Activated naive CD8-positive, alpha-beta T cell treated with anti-CD3 and anti-CD28 coated beads, Interleukin-2, amount 50 U/mL, for 24 hours (primary cell): ENCODE measurements at regions not wholly inside any gene's neighbourhood (a gene's known extent, or its start where the extent isn't known, plus 50 kb on each side); places are given as distances from the start of the nearest gene placed in this dataset.

Experiments
- ATAC-seq: fragments of 150-1000 bp; cut with Tn5 transposase; one replicate; pipeline ENCODE4 v1.10.0; 2021
- DNase-seq: peaks from one replicate; pipeline ENCODE4 v3.0.0; 2021
- H3K27ac Mint-ChIP-seq: one replicate; pipeline ENCODE4 v1.8.0; 2021; ENCODE audit warnings: mild to moderate bottlenecking, mixed read lengths
- H3K27me3 Mint-ChIP-seq: one replicate; pipeline ENCODE4 v1.8.0; 2021; ENCODE audit warnings: mixed read lengths
- H3K36me3 Mint-ChIP-seq: one replicate; pipeline ENCODE4 v1.8.0; 2021; ENCODE audit warnings: low read depth, mixed read lengths
- H3K4me1 Mint-ChIP-seq: one replicate; pipeline ENCODE4 v1.8.0; 2021; ENCODE audit warnings: mixed read lengths
- H3K4me3 Mint-ChIP-seq: one replicate; pipeline ENCODE4 v1.8.0; 2021; ENCODE audit warnings: mild to moderate bottlenecking, moderate library complexity, mixed read lengths
- H3K9me3 Mint-ChIP-seq: one replicate; pipeline ENCODE4 v1.8.0; 2021; ENCODE audit warnings: mixed read lengths

DNA sequence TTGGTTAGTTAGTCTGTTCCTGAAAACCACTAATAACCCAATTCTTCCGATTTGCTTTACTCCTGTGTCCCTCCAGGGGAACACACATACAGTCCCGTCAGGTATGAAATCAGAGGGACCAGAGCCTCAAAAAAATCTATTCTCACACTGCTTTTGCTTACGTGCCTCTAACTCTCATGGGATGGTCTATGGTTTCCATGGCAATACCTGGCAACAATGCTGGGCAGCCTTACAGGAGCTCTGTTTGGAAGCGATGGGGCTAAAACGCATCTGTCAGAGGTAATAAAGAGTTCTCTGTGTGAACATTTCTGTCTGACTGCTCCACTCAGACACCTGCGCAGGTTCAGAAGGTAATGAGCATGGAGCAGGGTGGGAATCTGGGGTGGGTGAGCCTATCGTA lies 376.2 kb downstream of the GXYLT1 start:
- no peak overlapping the region for H3K4me3 Mint-ChIP-seq
- peaks cover 5% of the 10 kb centered on the region for H3K4me1 Mint-ChIP-seq
- ATAC-seq = no peak
- H3K36me3 Mint-ChIP-seq = no peaks in the 10 kb centered on the region
- no peaks in the 10 kb centered on the region for H3K9me3 Mint-ChIP-seq
- H3K27me3 Mint-ChIP-seq = no peaks in the 10 kb centered on the region
- no peak overlapping the region for H3K27ac Mint-ChIP-seq
- no peak for DNase-seq

DNA sequence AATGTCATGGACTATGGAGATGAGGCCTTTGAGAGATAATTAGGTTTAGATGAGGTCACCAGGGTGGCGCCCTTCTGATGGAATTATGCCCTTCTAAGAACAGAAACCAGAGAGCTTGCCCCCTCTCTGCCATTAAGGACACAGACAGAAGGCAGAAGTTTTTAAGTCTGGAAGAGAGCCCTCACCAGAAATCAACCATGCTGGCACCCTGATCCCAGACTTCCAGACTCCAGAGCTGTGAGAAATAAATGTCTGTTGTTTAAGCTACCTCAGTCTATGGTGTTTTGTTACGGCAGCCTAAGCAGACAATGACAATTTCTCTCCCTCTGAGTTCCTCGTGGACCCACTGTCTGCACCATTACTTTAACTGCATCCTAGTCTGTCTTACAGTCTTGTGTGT lies 382.0 kb downstream of the GXYLT1 start:
- Mint-ChIP-seq H3K9me3 (peaks cover 6% of the 10 kb centered on the region), H3K27me3 (peaks cover 2% of the 10 kb centered on the region), H3K4me1 (no peaks in the 10 kb centered on the region), H3K27ac (no peak overlapping the region), H3K4me3 (no peak overlapping the region), H3K36me3 (no peaks in the 10 kb centered on the region)
- DNase-seq = no peak
- no peak for ATAC-seq

DNA sequence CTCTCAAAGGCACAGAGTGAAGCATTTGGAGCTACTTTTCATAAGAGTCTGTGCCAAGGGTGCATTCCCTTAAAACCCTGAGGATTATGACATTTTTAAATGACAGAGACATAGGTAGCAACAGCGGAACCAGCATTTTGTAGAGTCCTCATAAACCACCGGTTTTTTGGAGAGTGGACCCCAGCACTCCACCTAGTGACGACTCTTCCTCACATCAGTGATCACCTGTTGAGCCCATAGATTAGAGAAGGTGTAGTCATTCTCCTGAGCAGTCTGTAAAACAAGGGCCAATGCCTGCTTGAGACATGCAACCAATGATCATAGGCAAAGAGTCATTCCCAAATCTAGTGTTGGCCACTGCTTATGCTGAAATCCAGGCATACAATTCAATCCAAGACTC lies 399.1 kb downstream of the GXYLT1 start:
- peaks cover 2% of the 10 kb centered on the region for H3K27me3 Mint-ChIP-seq
- no peak for DNase-seq
- no peaks in the 10 kb centered on the region for H3K4me1 Mint-ChIP-seq
- H3K4me3 Mint-ChIP-seq = no peak overlapping the region
- no peaks in the 10 kb centered on the region for H3K36me3 Mint-ChIP-seq
- H3K27ac Mint-ChIP-seq = no peak overlapping the region
- peaks cover 6% of the 10 kb centered on the region for H3K9me3 Mint-ChIP-seq
- no peak for ATAC-seq

DNA sequence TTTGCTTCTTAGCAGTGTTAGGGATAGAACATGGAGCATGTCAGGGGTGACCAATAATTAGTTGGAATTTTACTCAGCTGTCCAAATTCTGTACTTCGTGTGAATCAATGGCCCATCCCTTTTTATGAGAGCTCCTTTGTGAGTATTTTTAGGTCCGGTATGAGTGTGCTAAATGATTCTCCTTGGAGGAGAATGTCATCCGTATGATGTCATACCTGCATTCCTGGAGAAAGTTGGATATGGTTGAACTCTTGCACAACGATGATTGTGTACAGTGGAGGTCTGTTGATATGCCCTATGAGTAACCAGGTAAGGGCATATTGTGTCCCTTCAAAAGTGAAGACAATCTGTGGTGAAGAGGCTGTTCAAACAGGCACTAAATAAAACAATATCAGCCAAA lies 400.8 kb downstream of the GXYLT1 start:
- Mint-ChIP-seq H3K9me3 (peaks cover 3% of the 10 kb centered on the region), H3K4me3 (no peak overlapping the region), H3K36me3 (no peaks in the 10 kb centered on the region), H3K27ac (no peak overlapping the region), H3K4me1 (no peaks in the 10 kb centered on the region), H3K27me3 (no peaks in the 10 kb centered on the region)
- ATAC-seq (no peak), DNase-seq (no peak)

DNA sequence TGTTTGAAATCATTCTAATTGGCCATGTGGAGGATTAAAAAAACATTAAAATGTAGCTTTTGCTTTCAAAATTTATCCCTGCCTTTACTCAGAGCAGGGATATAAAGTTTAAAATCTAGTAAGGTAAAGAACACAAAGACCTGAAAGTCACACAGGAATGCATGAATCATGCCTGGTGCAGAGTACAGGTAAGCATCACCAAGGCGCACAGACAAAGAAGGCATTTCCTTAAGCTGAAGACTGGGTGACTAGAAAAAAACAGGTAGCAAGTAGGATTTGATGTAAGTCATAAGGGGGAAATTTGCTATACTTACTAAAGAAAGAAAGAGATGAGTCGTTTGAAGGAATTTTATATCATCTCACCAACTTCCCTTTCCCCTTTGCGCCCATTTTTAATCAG lies 405.6 kb downstream of the GXYLT1 start:
- no peak overlapping the region for H3K4me3 Mint-ChIP-seq

DNA sequence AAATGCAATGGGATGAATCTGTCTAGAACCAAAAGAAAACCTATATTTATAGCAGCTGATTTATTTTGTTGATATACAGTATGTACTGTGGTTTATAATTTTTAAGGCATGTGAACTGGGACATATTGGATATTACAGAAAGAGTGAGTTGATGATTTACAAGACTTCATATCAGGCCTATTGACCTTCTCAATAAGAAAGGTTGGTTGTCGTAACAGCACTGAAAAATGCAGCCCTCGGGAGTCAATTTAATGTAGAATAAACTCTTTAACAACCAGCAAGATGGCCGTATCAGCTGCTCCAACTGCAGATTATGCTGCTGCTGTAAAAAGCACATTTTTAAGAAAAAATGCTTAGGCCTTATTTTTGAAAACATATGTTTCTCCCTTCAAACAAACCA lies 407.3 kb downstream of the GXYLT1 start:
- Mint-ChIP-seq H3K9me3 (peaks cover 10% of the 10 kb centered on the region), H3K36me3 (no peaks in the 10 kb centered on the region), H3K4me1 (no peaks in the 10 kb centered on the region)

More for the DNA sequence above, 405.6 kb downstream of the GXYLT1 start:
- no peak overlapping the region for H3K27ac Mint-ChIP-seq
- no peak for ATAC-seq
- H3K36me3 Mint-ChIP-seq = no peaks in the 10 kb centered on the region
- no peak for DNase-seq
- peaks cover 8% of the 10 kb centered on the region for H3K9me3 Mint-ChIP-seq
- no peaks in the 10 kb centered on the region for H3K4me1 Mint-ChIP-seq
- no peaks in the 10 kb centered on the region for H3K27me3 Mint-ChIP-seq

DNA sequence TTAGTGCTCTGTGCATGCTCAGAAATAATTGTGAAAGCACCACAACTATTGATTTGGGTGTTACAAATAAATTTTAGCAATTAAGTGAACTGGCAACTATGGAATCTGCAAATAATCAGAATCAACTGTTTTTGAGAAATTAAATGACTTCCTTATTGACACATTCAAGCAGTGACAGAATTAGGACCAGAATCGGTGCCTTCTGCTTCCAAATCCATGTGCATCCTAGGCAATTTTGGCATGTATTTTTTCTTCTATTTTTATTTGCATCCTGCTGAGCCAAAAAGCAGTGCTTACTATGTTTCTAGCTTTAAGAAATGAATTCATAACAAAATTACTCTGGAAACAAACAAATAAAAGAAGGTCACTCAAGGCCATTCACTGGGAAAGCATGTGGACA lies 408.2 kb downstream of the GXYLT1 start:
- Mint-ChIP-seq H3K36me3 (no peaks in the 10 kb centered on the region), H3K9me3 (peaks cover 9% of the 10 kb centered on the region), H3K4me3 (no peak overlapping the region), H3K4me1 (no peaks in the 10 kb centered on the region), H3K27ac (no peak overlapping the region), H3K27me3 (no peaks in the 10 kb centered on the region)
- DNase-seq = no peak
- ATAC-seq = no peak

More for the DNA sequence above, 407.3 kb downstream of the GXYLT1 start:
- H3K4me3 Mint-ChIP-seq = no peak overlapping the region
- ATAC-seq (no peak), DNase-seq (no peak)
- no peaks in the 10 kb centered on the region for H3K27me3 Mint-ChIP-seq
- H3K27ac Mint-ChIP-seq = no peak overlapping the region

DNA sequence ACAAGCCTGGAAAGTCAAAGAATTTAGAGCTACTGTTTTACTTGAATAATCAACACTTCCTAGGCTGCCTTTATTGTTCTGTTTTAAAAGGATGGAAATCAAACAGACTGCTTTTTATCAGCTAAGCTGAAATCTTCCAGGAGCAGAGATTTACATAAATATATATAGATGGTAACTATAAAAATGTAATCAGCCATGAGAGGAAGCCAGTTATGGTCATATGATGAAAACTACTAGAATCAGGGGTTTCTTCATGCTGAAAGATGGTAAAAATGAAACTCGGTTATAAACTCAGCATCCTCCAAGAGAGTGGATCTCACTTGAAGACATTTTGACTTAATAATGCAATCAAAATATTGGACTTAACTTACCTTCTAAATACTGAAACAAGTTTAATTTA lies 413.0 kb downstream of the GXYLT1 start:
- H3K4me3 Mint-ChIP-seq = no peak overlapping the region
- ATAC-seq = no peak
- H3K27me3 Mint-ChIP-seq = no peaks in the 10 kb centered on the region
- H3K27ac Mint-ChIP-seq = no peak overlapping the region
- no peaks in the 10 kb centered on the region for H3K4me1 Mint-ChIP-seq
- no peaks in the 10 kb centered on the region for H3K36me3 Mint-ChIP-seq
- H3K9me3 Mint-ChIP-seq = peaks cover 7% of the 10 kb centered on the region
- DNase-seq = no peak

DNA sequence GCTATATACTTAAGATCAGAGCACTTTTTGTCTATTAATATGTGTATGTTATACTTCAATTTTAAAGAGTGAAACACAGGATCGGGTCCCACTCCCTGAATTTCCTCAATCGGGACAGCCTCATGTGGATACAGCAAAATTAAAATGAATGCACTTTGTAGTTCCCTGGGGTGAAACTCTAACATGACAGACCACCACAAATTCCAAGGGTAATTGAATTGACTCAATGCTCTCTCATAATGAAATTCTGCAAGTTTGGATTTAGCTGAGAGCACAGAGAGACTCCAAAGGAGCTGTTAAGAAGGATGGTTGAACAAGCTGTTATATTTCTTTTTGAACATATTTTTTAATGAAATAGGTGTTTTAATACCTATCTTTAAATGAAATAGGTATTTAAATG lies 413.6 kb downstream of the GXYLT1 start:
- Mint-ChIP-seq H3K27ac (no peak overlapping the region), H3K4me1 (no peaks in the 10 kb centered on the region), H3K9me3 (peaks cover 7% of the 10 kb centered on the region), H3K36me3 (no peaks in the 10 kb centered on the region), H3K4me3 (no peak overlapping the region), H3K27me3 (no peaks in the 10 kb centered on the region)
- ATAC-seq (no peak), DNase-seq (no peak)

DNA sequence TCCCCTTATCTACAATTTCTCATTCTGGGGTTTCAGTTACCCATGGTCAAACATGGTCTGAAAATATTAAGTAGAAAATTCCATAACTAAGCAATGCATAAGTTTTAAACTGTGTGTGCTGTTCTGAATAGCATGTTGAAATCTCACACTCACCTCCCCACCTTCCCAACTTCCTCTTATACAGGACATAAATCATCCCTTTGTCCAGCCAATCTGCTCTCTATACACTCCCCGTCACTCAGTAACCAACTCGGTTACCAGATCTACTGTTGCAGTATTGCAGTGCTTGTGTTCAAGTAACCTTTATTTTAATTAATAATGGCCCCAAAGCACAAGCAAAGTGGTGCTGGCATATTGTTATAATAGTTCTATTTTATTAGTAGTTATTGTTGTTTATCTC lies 420.5 kb downstream of the GXYLT1 start:
- DNase-seq = no peak
- no peaks in the 10 kb centered on the region for H3K4me1 Mint-ChIP-seq
- H3K9me3 Mint-ChIP-seq = no peaks in the 10 kb centered on the region
- H3K36me3 Mint-ChIP-seq = no peaks in the 10 kb centered on the region
- H3K4me3 Mint-ChIP-seq = no peak overlapping the region
- no peak for ATAC-seq
- H3K27me3 Mint-ChIP-seq = no peaks in the 10 kb centered on the region
- H3K27ac Mint-ChIP-seq = no peak overlapping the region

DNA sequence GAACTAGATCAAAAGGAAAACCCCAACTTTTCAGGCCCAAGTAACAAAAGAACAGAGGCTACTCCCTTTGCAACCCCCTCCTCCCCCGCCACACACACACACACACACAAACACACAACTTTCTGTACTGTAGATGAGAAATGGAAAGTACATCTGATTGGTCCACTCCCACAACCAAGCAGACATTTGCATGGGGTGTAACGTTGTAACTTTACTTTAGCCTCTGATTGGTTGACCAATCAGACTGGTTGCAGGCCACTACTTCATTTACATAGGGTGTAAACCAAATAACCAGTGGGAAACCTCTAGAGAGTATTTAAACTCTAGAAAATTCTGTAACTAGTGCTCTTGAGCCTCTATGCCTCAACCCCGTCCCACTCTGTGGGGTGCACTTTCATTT lies 425.5 kb downstream of the GXYLT1 start:
- Mint-ChIP-seq H3K27me3 (no peaks in the 10 kb centered on the region), H3K9me3 (peaks cover 4% of the 10 kb centered on the region), H3K4me1 (no peaks in the 10 kb centered on the region), H3K4me3 (no peak overlapping the region), H3K36me3 (no peaks in the 10 kb centered on the region), H3K27ac (no peak overlapping the region)
- ATAC-seq = no peak
- DNase-seq = no peak

DNA sequence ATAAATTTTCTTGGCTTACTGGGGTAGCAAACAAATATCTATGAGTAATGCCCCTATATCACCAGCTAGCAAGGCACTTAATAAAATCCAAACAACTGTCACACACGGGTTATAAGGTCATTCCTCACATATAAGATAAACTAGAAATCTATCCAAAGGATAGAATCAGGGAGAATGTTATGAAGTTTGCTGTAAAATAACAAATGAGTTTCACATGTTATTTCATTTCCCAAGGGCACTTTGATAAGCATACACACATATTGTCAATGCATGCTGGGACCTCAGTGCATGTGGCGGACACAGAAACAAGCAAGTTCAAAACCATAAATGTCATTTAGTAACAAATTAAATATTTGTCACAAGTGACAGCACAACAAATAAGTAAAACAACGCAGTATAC lies 429.4 kb downstream of the GXYLT1 start:
- no peak overlapping the region for H3K4me3 Mint-ChIP-seq
- ATAC-seq (no peak), DNase-seq (no peak)
- H3K27me3 Mint-ChIP-seq = no peaks in the 10 kb centered on the region
- H3K36me3 Mint-ChIP-seq = no peaks in the 10 kb centered on the region
- H3K9me3 Mint-ChIP-seq = peaks cover 4% of the 10 kb centered on the region
- no peaks in the 10 kb centered on the region for H3K4me1 Mint-ChIP-seq
- no peak overlapping the region for H3K27ac Mint-ChIP-seq

DNA sequence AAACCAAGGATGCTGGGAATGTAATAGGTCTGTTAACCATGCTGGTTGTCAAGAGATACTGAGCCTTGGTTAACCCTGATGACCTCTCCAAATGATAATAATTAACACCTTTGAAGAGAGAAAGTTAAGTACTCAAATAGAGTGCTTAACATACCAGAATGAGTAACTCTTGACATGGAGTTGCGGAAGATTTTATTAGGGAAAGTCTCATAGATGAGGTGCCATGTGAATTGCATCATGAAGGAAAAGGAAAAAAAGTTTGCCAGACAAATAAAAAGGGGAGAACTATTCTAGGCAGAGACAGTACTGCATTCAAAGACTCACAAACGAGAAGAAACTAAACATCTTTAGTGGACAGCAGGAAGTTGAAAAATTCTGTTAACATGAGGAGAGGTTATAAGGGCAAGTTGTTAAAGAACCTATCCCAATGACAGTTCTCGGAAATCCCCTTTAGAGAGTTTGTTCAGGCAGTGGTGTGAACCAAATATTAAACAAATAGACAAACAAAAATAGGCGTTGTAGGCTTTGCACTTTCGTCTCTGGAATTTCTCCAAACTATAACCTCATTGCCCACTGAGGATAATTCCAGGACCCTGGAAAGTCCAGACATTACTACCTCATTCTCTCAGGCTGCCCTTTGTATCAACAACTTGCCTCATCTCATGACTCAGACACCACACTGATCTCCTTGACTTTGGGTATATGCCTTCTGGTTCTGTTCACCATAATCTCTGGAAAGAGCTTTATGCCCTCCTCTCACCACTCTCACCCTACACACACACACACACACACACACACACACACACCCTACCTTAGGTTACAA lies 435.0 kb downstream of the GXYLT1 start:
- no peak overlapping the region for H3K27ac Mint-ChIP-seq
- H3K27me3 Mint-ChIP-seq = peaks cover 1% of the 10 kb centered on the region
- no peak for ATAC-seq
- H3K36me3 Mint-ChIP-seq = no peaks in the 10 kb centered on the region
- H3K4me3 Mint-ChIP-seq = no peak overlapping the region
- no peaks in the 10 kb centered on the region for H3K4me1 Mint-ChIP-seq
- no peak for DNase-seq
- H3K9me3 Mint-ChIP-seq = no peaks in the 10 kb centered on the region

DNA sequence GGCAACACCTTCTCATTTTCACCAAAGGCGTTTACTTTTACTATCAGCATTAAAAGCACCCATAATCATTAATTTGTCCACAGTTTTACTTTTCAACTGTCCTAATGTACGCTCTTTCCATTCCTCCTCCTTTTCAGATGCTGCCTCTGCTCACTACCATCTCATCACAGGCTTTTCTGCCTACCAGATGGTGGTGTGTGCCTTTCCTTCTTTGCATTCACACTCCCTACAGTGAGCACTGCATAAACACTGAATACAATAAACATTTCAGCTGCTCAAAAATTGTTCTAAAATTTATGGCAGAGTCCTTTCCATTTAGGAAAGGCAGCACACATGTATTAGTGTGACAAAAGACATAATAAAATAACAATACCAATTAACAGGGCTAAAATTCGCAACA lies 435.7 kb downstream of the GXYLT1 start:
- no peak overlapping the region for H3K4me3 Mint-ChIP-seq

DNA sequence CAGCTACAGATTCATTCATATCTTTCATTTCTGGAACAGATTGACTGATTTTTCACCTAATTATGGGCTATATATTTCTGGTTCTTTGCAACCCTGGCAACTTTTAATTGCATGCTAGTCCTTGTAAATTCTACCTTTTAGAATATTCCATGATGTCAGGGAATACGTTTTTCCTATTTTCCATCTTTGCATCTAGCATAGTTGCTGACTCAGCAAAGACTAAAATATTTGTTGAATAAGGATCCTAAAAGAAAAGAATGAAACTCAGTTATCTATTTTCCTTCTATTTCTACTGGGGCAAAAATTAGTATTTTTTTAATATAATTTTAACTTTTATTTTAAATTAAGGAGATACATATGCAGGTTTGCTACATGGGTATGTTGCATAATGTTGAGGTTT lies 438.3 kb downstream of the GXYLT1 start:
- Mint-ChIP-seq H3K4me1 (no peaks in the 10 kb centered on the region), H3K27me3 (peaks cover 1% of the 10 kb centered on the region), H3K4me3 (no peak overlapping the region), H3K9me3 (no peaks in the 10 kb centered on the region), H3K36me3 (no peaks in the 10 kb centered on the region), H3K27ac (no peak overlapping the region)
- no peak for ATAC-seq
- DNase-seq = no peak

More for the DNA sequence above, 435.7 kb downstream of the GXYLT1 start:
- Mint-ChIP-seq H3K36me3 (no peaks in the 10 kb centered on the region), H3K9me3 (no peaks in the 10 kb centered on the region), H3K27me3 (peaks cover 1% of the 10 kb centered on the region), H3K4me1 (no peaks in the 10 kb centered on the region), H3K27ac (no peak overlapping the region)
- DNase-seq = no peak
- ATAC-seq = no peak
